CD4-positive, alpha-beta T cell treated with Interleukin-1 beta for 1 hour (primary cell): ENCODE measurements at regions not wholly inside any gene's neighbourhood (a gene's known extent, or its start where the extent isn't known, plus 50 kb on each side); places are given as distances from the start of the nearest gene placed in this dataset.

Source experiments
- DNase-seq, 2 donors: peaks; one replicate each; pipeline ENCODE4 v3.0.0-alpha.2; 2020 to 2022

- no peak for DNase-seq
These were observed 81.4 kb upstream of the BACE2 start for GRCh38 chr21:41086569-41086968.

DNA sequence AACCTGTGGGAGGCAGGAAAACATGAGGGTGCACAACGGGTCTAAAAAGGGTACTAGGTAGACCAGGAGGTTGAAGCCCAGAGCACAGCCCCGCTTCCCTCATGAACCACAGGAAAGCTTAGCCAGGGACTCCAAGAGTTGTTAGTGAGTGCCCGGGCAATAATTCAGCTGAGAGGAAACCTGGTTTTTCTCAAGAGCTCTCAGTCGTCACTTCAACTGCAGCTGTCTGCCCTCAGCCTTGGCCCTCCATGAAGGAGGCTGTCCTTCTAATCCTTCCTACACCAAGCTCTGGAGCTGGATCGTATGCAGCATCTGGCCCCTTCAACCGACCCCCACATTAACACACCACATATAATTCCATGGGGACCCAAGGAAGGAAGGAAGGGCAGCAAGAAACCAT is 77.0 kb upstream of the BACE2 start:
- no peak for DNase-seq

DNA sequence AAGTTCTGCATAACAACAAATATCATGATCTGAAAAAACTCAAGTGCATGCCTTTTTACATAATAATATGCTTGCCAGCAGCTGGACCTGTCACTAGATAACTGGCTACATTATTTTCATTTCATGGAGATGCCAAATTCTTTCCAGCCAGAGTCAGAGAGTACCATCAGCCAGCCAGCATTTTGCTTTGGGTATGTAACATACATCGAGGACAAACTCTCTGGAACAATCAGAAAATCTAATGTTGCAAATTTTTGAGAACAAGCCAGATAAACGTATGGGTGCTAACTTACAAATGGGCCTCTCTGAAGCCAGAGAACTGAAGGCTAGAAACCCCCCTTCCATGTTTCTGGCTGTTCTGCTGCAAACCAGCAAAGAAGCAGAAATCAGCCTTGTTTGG is 76.3 kb upstream of the BACE2 start:
- no peak for DNase-seq

DNA sequence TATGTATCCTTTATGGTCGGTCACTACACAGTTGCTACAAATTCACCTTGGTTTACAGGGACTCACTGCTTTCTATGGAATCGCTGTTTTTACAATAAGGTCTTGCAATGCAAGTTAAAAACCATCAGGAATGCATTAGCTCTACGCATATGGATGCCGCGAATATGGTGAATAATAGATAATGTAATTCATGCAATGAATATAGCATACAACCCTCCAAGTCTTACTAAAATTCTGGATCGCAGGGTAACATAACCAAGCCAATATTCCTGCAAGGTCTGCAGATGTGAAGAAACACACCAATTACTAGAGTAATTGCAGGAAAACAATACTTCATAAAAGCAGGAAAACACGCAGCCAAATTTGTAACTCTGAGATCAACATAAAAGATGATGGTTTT is 75.6 kb upstream of the BACE2 start:
- no peak for DNase-seq

GRCh38 chr21:41095983-41096382 is 72.0 kb upstream of the BACE2 start:
- no peak for DNase-seq

GRCh38 chr21:41098076-41098475 is 69.9 kb upstream of the BACE2 start:
- no peak for DNase-seq

DNA sequence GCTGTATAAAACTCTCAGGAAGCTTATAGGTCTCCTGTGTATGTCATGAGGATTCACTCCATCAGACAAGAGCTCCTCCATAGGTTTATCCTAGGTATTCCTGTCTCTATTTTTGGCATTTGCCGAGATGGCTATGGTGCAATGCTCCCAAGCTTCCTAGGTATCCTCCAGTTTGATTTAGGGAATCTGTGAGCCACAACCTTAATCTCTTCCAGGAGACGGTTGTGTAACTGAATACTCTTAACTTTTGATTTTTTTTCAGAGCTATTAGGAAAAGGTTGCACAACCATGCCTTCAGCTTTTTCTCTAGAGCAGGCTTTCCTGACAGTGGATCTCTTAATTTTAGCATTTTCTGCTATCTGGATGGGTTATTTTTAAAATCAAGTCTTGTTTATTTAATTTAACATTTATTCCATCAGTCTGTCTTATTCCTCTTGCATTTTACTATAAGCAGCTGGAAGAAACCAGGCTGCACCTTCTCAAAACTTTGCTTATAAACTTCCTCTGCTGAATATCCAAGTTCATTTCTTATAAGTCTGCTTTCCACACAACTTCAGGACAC is 69.4 kb upstream of the BACE2 start:
- no peak for DNase-seq

DNA sequence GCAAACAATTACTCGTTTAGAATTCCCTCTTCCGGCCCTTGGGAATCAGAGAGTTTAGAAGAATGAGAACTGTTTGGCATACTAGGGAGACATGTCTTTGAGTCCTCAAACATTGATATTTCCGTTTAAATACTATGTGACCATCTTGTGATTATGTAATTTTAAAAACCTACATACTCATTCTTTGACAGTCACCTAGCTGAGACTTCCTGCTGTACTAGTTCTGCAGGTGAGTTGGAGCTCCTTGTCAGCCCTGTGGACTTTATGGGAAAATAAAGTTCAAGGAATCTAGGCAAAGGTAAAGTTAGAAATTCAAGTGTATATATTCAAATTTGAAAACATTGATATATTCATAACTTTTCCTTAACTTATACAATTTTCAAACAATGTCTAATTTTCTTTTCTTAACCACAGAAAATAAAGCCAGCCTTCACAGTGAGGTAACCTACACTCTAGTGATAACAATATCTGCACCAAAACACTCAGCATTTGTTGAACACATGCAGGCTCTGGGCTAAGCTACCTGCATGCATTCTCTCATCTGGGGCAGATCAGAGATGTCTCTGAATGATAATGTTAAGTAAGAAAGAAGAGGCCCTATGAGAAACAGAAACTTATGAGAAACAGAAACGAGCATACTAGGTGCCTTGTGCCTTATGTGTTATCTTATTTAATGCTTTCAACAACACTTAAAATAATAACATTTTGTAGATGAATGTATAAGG is 67.0 kb upstream of the BACE2 start:
- DNase-seq = no peak

DNA sequence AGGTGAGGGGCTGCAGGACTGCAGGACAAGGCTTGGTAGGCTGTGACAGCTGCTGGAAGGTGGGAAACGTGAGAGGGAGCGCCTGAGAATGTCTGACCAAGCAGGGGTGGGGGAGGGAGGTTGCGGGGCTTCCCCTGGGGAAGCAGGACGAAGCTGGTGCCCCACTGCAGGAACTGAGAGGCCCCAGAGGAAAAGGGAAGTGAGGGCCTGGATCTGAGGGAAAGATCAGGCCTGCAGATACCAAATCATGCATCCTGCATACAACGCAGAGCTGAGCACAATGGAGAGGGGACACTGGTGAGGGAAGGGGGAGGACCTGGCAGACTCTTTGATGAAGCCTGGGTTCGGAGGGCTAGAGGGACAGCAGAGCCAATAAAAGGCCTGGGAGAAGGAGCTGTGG is 65.7 kb upstream of the BACE2 start:
- DNase-seq = no peak

DNA sequence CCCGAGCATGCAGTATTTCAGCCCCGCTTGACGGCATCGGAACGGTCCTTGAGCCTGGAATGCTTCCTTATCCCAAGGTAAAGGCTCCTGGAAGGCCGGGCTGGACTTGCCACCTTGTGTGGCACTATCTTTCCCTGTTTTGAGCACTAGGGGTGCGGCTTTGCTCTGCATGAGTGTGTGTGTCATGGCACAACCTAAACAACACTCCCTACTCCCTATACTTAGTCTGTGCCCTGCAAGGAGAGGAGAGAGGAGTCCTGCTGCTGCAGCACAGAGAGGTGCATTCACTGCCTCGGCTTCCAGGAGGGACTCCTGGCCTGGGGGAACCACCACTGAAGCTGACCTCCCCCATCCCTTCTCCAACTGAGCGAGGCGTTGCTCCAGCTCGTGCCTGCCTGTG is 60.4 kb upstream of the BACE2 start:
- DNase-seq = no peak

DNA sequence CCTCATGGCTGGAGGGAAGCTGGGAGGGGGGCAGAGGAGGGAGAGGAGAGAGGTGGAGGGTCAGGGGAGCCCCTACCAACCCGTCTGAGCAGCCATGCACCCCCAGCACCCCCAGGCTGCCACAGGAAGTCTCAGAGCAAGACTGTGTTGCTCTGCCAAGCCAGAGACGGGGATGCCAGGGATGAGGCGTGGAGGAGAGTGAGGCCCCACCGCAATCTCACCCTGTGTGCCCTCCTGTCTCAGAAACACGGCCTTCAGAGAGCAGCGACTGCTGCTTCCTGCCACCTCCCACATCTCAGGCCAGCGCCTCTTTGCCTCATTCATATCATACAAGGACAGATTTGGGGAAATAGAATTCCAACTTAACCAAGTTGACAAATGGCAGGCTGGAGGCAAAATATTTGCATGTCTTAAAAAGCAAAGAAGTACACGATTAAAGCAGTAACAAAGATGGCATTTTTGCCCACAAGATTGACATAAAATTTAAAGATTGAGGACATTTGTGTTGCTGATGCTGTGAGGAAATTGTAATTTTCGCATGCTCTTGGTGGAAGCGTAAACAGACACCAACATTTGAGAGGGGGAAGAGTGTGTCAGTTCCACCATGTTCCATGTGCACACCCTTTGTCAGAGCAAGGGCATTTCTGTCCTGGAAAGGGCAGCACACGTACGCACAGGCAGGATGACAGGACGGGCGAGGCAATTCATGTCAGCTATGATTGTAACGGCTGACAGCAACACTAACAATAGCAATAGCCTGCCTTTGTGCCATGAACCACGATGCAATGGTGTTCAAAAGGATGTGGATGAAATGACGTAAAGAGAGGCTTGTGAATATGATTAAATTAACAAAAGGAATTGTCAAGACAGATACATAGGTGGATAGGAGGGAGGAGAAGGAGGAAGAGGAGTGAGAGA is 59.0 kb upstream of the BACE2 start:
- DNase-seq = no peak

GRCh38 chr21:41110161-41110560 is 57.8 kb upstream of the BACE2 start:
- DNase-seq = no peak

GRCh38 chr21:41110664-41111063 is 57.3 kb upstream of the BACE2 start:
- DNase-seq = no peak

GRCh38 chr21:41111681-41112080 is 56.3 kb upstream of the BACE2 start:
- no peak for DNase-seq

- DNase-seq = no peak
These were observed 54.9 kb upstream of the BACE2 start for GRCh38 chr21:41112740-41113692.

- DNase-seq = no peak
These were observed 52.1 kb upstream of the BACE2 start for GRCh38 chr21:41115851-41116250.
